IPS-NIHi11 (cell line): ENCODE measurements at regions not wholly inside any gene's neighbourhood (a gene's known extent, or its start where the extent isn't known, plus 50 kb on each side); places are given as distances from the start of the nearest gene placed in this dataset.

Source experiments
- DNase-seq: peaks from one replicate; pipeline ENCODE4 v3.0.0; 2012; ENCODE audit warnings: mixed read lengths, low spot score

GRCh38 chr5:174335682-174336364 is 290.3 kb downstream of the NSG2 start:
- no peak for DNase-seq

GRCh38 chr5:174336479-174336878 is 291.0 kb downstream of the NSG2 start:
- no peak for DNase-seq

DNA sequence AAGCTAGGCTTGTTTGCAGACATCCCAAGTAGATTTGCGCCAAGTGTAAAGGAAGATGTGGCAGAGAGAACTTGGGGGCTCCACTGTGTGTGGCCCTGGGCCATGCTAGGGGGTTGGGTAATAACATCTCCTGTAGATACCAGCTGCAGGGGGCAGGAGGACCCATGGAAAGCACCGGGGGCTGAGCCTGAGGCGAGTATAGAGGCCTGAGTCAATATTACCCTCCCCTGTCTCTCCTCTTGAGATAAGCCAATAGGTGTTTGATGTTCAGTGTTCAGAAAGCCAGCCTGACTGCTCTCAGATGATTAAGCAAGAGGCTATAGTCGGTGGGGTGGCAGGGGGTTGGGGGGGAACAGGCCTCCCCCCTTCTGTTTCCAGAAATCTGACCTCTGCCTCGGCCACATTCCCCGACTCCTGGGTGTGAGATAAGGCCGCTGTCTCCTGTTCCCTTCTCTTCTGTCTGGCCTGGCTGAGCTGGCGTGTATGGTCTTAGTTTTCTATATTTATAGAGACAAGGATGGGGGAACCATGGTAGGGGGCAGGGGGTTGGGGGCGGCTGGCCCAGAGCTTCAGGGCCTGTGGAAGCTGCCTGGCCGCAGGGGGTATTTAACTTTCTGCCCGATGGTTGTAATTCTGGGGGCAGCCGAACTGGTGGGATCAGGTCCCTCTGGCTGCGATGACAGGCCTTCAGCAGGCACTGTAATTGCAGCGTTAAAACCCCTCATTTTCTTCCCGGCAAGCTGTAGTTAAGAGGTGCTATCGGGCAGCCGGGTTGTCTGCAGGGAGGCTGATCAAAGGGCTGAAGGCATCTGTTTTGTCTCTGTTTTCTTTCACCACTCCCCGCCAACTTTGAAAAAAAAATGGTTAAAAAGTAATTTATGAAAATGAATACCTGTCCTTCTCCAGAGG is 292.0 kb downstream of the NSG2 start:
- peak; percentile 44 for DNase-seq

- DNase-seq: no peak
Observed at GRCh38 chr5:174338185-174339010, 292.9 kb downstream of the NSG2 start.

GRCh38 chr5:174339130-174339529 is 293.6 kb downstream of the NSG2 start:
- no peak for DNase-seq

GRCh38 chr5:174340226-174340625 is 294.7 kb downstream of the NSG2 start:
- no peak for DNase-seq

DNA sequence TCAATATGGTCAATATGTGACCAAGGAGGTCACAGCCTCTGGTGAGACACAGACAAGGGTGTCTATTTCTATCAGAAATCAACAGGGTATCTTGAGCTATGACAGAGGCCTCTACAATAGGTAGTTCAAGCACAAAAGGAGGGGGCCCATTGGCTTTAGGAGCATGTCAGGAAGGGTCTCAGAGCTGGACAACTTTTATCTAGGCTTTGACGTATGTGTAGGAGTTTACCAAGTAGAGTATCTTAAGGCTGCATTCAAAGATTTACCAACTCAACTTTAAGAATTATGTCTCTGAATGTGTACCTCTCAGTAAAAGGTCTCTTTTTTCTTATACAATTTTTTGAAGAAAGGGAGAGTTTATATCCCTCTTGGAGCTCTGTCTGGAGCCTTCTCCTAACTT is 297.2 kb downstream of the NSG2 start:
- DNase-seq: no peak

DNA sequence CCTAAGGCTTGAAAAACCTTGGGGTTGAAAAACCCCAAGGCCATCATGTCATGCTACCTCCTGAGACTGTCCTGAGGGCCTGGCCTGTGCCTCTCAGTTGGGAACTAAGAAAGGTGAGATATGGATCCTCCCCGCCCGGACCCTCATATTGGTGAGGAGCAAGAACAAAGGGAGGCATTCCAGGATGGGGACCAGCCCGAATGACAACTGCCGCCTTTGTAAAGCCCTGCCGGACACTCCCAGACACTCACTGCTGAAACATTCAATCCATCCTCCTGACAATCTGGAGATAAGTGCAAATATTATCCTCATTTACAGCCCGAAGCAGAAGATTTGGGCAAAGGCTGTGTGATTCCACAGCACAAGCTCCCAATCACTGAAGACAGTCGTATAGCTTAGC is 298.3 kb downstream of the NSG2 start:
- DNase-seq: no peak

DNA sequence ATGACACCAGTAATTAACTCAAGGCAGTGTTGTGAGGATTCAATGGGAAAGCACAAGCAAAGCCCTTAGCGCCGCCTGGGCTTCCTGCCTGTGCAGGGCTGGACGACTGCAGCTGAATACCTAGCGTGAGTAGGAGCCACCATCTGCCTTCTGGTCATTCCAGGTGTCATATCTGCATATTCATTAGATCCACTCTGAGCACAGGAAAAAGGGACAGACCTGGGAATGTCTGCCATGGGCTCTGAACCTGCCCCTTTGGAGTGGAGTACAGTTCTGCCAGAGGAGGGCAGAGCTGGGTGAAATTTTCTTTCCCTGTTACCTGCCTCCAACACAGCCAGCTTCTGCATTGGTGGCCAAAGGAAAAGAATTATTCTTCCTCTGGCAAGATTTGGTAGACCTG is 298.8 kb downstream of the NSG2 start:
- DNase-seq: no peak

GRCh38 chr5:174347183-174347582 is 301.7 kb downstream of the NSG2 start:
- no peak for DNase-seq

DNA sequence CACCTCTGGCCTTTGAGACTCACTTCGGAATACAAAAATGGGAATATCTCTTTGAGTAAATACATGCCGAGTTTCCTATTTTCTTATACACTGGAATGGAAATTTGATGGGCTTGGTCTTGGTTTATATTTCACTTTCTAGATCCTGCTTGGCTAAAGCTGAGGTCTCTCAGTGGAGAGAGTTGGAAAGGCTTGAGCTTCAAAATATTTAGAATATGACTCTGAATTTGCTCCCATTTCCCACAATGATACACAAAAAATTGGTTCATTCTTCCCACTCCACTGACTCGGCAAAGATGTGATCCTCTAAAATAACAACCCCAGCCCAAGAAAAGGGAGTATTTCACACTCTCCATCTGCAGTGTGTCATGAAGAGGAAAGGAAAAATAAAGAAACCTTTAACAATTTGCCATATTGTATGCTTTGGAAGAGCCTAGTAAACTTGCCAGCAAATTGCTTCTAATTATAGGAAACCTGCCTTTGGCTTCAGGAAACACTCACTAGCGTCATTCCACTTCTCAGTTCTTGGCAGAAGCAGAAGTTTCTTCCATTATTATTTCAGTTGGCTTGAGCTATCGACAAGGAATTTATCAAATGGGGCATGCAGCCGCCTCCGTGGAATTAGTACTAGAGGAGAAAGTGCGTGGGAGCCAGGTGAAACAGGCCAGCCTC is 302.9 kb downstream of the NSG2 start:
- DNase-seq: no peak

- DNase-seq: no peak
Observed at GRCh38 chr5:174352681-174353080, 307.2 kb downstream of the NSG2 start.

DNA sequence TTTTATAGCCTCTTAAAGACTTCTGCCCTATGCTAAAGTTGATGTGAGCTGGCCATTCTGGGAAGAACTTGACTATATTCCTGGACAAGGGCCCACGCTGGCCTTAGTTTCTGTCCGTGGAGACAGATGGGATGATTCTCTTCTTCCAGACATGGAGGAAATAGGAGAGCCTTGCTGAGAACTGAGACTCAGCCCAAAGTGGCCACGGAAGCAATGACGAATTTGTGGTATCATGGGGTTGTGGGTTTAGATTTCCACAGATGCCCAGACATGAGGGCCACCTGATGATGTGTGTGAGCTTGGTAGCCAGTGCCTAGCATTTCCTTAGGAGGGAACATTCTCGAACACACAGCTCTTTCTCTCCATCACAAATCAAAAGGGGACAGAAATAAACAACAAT is 309.1 kb downstream of the NSG2 start:
- no peak for DNase-seq

DNA sequence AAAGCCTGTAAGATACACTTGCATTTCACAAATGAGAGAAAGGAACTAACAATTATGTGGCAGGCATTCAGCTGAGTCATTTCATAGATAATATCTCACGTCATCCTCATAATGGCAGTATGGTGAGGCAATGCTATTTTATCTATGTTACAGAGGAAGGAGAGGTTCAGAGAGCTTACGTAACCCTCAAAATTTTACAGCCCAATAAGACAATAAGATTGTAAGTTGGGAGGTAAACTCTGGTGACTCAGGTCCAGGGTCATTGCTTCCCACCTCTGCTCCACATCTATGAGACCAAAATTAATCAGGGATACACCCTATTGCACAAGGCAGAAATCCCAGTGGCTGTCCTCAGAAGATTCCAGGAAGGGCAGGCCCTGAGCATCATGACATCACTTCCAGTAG is 309.7 kb downstream of the NSG2 start:
- no peak for DNase-seq

GRCh38 chr5:174355995-174356394 is 310.5 kb downstream of the NSG2 start:
- no peak for DNase-seq

DNA sequence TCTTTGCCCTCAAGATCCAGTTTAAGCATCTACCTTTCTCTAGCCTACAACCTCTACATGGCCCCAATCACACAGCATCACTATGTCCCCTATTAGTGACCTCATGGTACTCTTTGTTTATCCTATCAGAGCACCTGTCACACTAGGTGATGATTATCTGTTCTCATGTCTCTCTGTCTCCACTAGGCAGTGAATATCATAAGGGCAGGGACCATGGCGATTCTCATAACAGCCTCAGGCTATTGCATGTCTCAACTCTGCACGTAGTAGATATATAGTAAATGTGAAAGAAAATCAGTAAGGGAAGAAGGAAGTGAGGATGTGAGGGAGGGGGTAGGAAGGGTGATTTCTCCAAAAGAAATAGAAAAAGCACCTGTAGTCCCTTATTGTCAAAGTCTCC is 311.0 kb downstream of the NSG2 start:
- no peak for DNase-seq

GRCh38 chr5:174358276-174358675 is 312.8 kb downstream of the NSG2 start:
- no peak for DNase-seq

DNA sequence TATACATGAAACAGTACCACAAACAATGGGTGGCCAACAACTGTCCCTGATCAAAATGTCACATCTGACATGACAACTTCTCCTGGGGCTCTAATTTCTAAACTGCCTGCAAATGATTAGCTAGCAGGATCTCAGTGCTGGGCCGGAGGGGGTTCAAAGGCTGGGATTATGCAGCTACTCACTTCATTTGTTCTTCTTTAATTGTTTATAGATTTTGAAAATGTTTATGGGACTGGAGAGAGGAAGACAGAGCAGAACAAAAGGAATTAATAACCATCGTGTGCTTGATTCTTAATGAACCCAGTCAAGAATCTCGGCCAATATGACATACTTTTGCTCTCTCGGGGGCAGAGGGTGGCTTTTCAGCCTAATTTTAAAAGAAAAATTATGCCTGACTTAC is 313.6 kb downstream of the NSG2 start:
- DNase-seq: no peak

- DNase-seq: no peak
Observed at GRCh38 chr5:174362514-174362913, 317.0 kb downstream of the NSG2 start.

- DNase-seq: no peak
Observed at GRCh38 chr5:174363934-174364333, 318.4 kb downstream of the NSG2 start.

- no peak for DNase-seq
Observed at GRCh38 chr5:174364676-174365075, 319.2 kb downstream of the NSG2 start.

- no peak for DNase-seq
Observed at GRCh38 chr5:174371600-174372094, 326.1 kb downstream of the NSG2 start.
